Fibroblast of skin of right quadriceps (primary cell): ENCODE measurements at regions not wholly inside any gene's neighbourhood (a gene's known extent, or its start where the extent isn't known, plus 50 kb on each side); places are given as distances from the start of the nearest gene placed in this dataset.

ENCODE experiments used
- DNase-seq: peaks from one replicate; pipeline ENCODE4 v3.0.0-alpha.2; 2013

DNA sequence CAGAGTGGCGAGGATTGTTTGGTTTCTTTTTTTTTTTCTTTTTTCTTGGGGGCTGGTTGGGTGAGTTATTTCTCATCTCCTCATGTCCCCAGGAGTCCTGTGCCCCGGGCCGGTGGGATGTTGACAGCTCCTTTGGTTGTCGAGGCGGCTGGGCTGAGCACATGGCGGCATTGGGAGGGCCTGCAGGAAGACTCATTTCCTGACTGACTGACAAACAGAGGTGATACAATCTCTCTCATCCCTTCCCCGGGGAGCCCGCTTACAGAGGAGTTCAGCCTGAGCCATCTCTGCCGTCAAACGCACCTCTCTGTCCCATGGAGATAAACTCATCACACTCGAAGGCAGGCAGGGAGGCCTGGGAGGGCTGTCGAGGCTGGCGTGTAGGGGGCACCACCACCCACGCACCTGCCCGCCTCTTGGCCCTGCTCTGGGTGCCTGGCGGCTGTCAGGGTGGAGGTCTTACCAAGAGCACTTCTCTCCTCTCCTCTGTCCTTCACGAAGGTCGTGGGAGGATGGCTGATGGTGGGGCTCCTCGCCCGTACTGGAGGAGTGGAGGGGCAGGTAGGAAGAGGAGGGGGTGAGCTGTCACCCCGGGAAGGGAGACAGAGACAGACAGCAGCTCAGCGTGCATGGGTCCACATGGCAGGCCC is 60.0 kb upstream of the NECTIN1 start:
- no peak for DNase-seq

DNA sequence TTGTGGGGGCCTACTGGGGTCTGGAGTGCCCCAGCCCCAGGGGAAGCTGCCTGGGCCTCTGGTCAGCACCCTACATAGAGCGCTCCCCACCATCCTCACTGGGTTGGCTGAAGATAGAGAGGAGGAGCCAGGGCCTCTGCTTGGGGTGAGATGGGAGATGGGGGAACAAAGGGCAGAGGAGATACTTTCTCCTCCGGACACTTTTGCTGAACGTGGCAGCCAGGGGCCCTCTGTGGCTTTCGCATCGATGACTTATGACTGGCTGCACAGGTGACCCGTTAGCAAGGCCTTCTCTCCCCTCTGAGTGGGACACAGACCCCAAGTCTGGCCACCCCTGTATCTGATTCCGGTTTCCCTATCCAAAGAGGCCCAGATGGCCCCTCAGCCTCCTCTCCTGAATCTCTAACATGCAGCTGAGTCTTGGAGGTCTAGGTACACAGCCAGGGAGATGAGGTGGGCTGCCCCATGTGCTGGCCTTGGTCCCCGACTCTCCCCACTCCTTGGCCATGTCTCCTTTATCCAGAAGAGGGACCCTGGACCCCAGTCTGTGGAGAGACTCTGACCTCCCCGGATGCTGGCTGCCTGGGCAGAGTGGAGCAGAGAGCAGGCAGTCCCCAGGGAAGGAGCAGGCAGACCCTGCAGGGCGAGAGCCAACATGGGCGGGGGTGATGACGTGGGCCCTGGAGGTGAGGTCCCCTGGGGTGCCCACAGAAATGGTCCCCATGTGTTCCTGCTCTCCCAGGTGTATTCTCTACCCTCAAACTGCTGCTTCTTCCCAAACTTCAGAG is 59.3 kb upstream of the NECTIN1 start:
- DNase-seq, result no peak

DNA sequence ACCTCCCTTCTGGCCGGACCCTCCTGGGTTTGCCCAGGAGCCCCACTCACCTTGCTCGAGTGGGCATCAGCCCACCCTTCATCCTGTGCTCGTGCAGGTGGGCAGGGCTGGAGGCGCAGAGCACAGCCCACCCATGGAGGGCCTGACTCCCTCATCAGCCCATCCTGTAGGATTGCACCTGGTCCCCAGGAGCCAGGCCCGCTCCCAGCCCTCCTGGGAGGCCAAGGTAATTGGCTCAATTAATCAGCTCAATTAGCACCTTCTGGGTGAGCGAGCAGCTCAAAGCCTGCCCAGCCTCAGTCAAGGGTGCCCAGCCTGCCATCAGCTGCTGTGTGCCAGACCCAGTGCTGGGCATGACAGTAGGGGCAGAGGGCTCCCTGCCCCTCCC is 58.1 kb upstream of the NECTIN1 start:
- DNase-seq, result no peak

DNA sequence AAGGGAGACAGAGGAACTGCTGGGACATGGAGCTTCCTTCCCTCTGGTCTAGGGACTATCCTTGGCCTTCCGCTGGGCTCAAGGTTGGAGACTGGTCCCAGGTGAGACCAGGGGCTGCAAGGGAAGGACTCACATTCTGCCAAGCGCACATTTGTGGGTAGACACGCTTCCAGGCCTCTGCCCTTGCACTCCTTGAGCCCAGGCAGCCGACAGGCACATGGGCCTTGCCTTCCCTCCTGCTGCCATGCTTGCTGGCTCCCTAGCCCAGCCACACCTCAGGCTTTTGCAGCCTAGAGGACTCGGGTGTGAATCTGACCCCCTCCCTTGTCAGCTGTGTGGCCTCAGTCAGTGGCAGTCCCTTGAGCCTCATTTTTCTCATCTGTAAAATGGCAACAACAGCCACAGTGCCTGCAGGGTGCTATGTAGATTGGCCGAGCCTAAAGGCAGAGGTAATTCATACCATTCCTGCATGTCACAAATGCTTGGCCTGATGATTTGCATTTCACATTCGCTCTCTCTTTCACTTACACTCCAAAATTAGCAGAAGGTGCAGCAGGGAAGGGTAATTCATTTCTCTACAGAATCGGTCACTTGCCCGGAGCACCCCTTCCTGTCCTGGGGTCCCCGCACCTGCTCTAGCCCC is 57.6 kb upstream of the NECTIN1 start:
- DNase-seq, result no peak

DNA sequence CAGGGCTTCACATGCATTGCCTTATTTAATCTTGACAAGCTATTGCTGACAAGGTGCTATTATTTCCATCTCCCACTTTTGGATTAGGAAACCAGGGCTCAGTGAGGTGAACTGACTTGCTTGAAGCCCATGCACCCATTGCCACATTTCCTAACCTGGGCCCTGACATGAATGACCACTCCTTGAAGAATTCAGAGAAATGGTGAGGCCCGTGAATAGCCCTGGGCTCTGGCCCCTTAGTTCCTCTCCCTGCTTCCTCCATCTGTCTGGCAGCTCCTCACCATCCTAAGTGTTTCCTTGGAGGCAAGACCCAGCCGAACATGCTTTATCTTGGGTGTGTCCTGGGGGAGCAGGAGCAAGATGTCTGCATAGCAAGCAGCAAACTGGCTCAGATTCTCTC is 56.1 kb upstream of the NECTIN1 start:
- no peak for DNase-seq

DNA sequence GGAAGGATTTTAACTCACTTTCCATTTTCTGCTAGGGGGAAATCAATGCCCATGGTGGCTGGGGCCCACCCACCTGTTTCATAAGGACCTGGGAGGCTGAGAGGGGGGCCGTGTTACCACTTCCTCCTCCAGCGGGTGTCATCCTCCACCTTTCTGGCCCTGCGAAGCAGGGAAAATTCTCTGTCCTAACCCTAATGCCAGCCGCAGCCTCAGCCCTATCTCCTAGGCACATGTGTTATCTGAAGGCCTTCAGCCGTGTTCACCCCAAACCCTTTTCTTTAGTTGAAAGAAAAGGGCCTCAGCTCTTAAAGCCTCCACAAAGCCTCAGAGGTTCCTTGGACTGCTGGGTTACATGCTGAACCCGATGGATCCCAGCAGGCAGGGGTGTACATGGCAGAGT is 55.4 kb upstream of the NECTIN1 start:
- DNase-seq, result no peak

DNA sequence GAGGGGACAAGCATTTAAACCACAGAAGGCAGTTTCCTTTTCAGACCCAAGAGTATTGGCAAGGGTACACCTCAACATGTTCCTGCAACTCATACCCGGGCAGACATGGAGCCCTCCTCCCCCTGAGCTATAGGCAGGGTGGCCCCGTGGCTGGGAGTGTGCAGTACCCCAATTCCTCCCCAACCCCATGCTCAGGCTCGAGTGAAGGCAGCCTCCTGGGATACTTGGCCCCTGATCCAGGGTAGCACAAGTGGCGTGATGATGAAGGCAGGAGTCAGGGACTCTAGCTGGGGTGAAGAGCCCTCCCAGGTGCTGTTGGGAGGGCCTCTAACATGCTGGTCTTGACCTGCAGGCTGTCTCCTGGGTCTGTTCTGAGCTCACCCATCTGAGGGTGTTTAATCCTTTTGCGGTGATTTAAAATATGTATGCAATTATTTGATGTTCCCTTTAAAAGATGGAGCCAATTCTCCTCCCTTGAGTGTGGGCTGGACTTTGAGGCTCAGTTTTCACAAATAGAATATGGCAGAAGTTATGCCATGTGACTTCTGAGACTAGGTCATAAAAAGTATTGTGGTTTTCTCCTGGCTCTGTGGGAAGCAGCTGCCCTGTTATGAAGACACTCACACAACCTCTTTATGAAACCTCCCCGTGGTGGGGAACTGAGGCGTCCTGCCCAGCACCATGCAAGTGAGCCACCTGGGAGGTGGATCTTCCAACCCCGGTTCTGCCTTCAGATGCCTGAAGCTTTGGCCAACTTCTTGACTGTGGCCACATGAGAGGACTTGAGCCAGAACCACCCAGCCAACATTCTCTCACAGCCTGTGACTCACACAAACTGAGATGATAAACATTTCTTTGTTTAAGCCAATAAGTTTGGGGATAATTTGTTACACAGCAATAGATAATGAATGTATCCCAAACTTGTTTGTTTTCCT is 54.7 kb upstream of the NECTIN1 start:
- DNase-seq, result peak; percentile 20

DNA sequence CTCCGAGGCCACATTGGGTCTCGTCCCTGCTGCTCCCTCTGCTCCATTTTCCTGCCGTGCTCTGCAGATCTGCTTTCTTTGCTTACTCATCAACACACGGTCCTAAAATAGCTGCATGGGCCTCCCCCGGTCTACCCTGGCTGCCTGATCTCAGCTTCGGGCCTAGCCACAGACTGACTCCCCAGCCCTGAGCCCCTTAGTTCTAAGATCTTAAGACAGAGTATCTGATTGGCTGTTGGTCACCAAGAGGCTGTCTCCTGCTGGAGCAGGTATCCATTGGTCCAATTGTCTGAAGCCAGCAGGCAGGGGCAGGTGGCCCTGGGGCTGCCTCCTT is 53.7 kb upstream of the NECTIN1 start:
- DNase-seq, result peak; percentile 72

DNA sequence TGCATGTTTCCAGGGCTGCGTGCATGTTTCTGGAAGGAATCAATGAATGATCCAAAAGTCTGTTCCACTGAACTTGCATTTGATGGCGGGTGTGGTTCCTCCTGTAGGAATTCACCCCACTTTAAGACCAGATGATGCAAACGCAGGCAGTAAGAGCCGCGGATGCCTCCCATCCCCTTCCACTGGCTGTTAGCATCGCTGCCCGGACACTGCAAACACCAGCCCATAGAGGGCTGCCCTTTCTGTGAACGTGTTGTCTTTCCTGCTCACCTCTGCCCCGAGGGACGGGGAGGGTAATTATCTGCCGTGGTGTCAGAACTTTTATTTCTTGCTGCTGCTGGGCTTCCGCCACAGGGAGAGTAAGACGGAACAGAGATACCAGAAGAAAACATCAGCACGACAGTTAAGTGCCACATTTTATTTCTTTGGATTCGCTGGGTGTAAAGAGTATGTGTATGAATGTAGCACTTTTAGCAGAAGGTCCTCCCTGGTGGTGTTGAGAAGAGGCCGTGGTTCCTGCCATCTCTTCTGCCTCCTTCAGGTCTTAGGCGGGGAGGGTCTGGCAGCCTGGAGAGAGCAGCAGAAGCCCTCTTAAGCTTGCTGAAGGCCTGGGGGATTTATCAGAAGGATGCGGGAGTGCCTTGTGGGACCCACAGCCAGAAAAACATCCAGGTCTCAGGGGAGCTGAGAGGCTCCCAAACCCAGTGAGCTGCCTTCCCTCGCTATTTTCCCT is 53.2 kb upstream of the NECTIN1 start:
- peak; percentile 13 for DNase-seq

DNA sequence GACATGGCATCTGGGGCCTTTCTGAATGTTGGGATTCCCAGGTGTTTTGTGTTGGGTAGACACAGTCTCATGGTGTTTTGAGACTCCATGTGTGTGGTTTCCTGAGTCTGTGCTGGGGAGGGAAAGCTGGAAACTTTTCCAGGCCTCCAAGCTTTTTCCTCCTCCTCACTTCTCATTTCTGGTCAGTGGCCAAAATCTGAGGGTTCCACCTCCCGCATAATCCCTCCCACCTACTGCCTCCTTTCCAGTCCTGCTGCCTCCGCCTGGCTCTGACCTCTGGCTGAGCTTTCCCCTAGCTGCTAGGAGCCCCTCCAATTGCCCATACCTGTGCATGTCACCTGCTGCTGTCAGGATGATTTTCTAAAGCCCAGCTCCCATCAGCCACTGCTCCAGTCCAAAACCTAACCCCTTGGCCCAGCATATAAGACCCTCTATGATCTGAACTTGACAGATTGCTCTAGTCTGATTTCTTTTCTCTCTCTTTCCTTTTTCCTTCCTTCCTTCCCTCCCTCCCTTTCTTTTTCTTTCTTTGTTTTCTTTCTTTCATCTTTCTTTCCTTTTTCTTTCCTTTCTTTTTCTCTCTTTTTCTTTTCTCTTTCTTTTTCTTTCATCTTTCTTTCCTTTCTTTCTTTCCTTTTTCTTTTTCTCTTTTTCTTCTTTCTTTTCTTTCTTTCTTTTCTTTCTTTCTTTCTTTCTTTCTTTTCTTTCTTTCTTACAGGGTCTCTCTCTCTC is 51.4 kb upstream of the NECTIN1 start:
- DNase-seq, result no peak

DNA sequence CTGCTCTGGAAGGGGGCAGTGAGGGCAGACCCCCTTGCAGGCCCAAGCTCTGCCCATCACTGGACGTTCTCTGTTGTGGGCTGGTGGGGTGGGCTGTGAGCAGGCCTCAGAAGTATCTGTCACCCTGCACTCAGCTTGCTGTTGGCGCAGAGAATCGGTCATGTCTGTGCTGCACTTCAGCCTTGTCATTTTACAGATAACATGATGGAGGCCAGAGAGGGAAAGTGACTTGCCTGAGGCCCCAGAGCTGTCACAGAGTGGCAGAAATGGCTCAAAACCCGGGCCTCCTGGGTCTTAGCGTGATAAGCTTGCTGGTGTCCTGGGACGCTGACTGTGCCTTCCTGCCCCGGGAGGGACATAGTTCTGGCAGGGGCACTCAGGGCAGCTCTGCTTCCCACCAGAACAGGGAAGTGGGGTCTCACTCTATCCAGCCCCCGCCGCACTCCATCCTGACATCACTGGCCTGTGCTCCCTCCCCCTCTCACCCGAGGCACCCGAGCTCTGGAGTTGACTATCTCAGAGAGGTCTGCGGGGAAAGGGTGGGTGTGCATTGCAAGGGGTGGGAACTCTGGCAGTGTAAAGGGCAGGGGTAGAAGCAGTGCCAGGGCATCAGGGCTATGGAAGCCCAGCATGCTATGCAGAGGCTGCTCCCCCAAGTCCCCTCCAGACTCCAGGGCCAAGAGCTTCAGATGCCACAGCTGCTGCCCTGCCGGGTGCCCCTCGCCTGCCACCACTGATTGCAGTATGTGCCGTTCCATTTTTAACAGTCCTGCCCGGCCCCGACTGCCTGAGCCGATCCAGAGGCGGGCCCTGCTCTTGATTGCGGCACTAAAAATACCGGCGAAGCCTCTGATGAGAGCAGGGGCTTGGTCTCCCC is 50.4 kb upstream of the NECTIN1 start:
- DNase-seq, result no peak
